Pancreas (tissue), 10 donors: ENCODE measurements at regions not wholly inside any gene's neighbourhood (a gene's known extent, or its start where the extent isn't known, plus 50 kb on each side); places are given as distances from the start of the nearest gene placed in this dataset.

ENCODE experiments used
- ATAC-seq, 4 donors: fragments of 200-7000 bp; cut with Tn5 transposase; one replicate each; pipeline versions ENCODE4 v1.8.0 to v1.9.1; 2020; ENCODE audit warnings: mild to moderate bottlenecking in 4 of 4, moderate library complexity in 4 of 4
- DNase-seq, 6 donors: peaks; one replicate each; pipeline ENCODE4 v3.0.0-alpha.2; 2020
- FAIRE-seq: peaks from 2 replicates; lab custom pipeline; 2012; peaks lifted over from hg19 to GRCh38; lab: Jason Lieb, UNC
- H3K27ac ChIP-seq, 4 donors: fragments of 200-600 bp; sonication (generic); 1 replicate in 3 of 4; 2 replicates in 1 of 4; pipeline versions ENCODE4 v1.5.0 to v1.8.0; 2020
- H3K27me3 ChIP-seq, 4 donors: fragments of 200-600 bp; one replicate each; pipeline ENCODE4 v1.8.0; 2021
- H3K36me3 ChIP-seq, 3 donors: fragments of 200-600 bp; sonication (generic) in 1 of 3; one replicate each; pipeline versions ENCODE4 v1.5.0 to v1.8.0; 2020 to 2021
- H3K4me1 ChIP-seq, 3 donors: fragments of 200-600 bp; one replicate each; pipeline ENCODE4 v1.8.0; 2021
- H3K4me3 ChIP-seq, 4 donors: fragments of 200-600 bp; sonication (generic) in 2 of 4; one replicate each; pipeline versions ENCODE4 v1.5.0 to v1.8.0; 2020 to 2021
- H3K9me3 ChIP-seq, 4 donors: fragments of 200-600 bp; one replicate each; pipeline ENCODE4 v1.8.0; 2021
- WGBS, 2 donors: extraction: QIAGEN DNeasy Blood & Tissue Kit; methylation state at CpG; one replicate each; pipeline ENCODE4 v1.1.7; 2013; 5-methylcytosine and 5-hydroxymethylcytosine counted together
- intact Hi-C, 3 donors: fragments of 100-400 bp; cut with DNase I; formaldehyde crosslinking; loops; one replicate each; pipeline versions ENCODE4 v1.11.1 to v1.14.2; 2022
- TF ChIP-seq, protein P1 (sequence below), 4 donors: fragments of 200-600 bp; sonication (generic) in 3 of 4; IDR thresholded peaks; one replicate each; pipeline versions ENCODE4 v1.5.0 to v1.8.0; 2021; ENCODE audit warnings: antibody characterized with exemption in 4 of 4
- donor health status: healthy with polysubstance abuse.
- donor health status: DM: no; HTN: no; CAD: no; lungs with moderate emphysema.
- donor health status: DM: no; HTN: no; CAD: no.
- donor health status: control.
- donor health status: control.
- donor health status: Bipolar disorder and iron deficiency.
- donor health status: DM: yes; HTN: yes; CAD: no.
- donor health status: DM: no; HTN: no; CAD: no.
- donor health status: DM: no; HTN: no; CAD: no.
- donor health status: DM: yes; HTN: yes; CAD: no.

GRCh38 chr20:43295781-43296180 is 106.1 kb upstream of the PTPRT start:
- FAIRE-seq (no peak), DNase-seq (no peak), ATAC-seq (no peak)
- intact Hi-C loops, result no loop called here
- H3K4me3 ChIP-seq, result no peak overlapping the region
- no peaks in the 10 kb centered on the region for H3K4me1 ChIP-seq
- H3K27me3 ChIP-seq, result no peaks in the 10 kb centered on the region
- H3K9me3 ChIP-seq, result no peaks in the 10 kb centered on the region
- H3K27ac ChIP-seq, result no peak overlapping the region
- WGBS, 2 donors, result 61 to 75% methylated on average over 8 of the region's 8 CpGs
- no peaks in the 10 kb centered on the region for H3K36me3 ChIP-seq
- TF ChIP-seq, protein P1, sequence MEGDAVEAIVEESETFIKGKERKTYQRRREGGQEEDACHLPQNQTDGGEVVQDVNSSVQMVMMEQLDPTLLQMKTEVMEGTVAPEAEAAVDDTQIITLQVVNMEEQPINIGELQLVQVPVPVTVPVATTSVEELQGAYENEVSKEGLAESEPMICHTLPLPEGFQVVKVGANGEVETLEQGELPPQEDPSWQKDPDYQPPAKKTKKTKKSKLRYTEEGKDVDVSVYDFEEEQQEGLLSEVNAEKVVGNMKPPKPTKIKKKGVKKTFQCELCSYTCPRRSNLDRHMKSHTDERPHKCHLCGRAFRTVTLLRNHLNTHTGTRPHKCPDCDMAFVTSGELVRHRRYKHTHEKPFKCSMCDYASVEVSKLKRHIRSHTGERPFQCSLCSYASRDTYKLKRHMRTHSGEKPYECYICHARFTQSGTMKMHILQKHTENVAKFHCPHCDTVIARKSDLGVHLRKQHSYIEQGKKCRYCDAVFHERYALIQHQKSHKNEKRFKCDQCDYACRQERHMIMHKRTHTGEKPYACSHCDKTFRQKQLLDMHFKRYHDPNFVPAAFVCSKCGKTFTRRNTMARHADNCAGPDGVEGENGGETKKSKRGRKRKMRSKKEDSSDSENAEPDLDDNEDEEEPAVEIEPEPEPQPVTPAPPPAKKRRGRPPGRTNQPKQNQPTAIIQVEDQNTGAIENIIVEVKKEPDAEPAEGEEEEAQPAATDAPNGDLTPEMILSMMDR (IDR thresholded peaks at IDR 0.05), result no peak

GRCh38 chr20:43295263-43295662 is 105.6 kb upstream of the PTPRT start:
- H3K4me3 ChIP-seq, result no peak overlapping the region
- no peak for DNase-seq
- H3K36me3 ChIP-seq, result no peaks in the 10 kb centered on the region
- no peaks in the 10 kb centered on the region for H3K4me1 ChIP-seq
- no peak for ATAC-seq
- H3K27ac ChIP-seq, result no peak overlapping the region
- H3K27me3 ChIP-seq, result no peaks in the 10 kb centered on the region
- no peaks in the 10 kb centered on the region for H3K9me3 ChIP-seq
- TF ChIP-seq, protein P1 (IDR thresholded peaks at IDR 0.05), result no peak
- intact Hi-C loops, result no loop called here
- FAIRE-seq, result no peak
- 74 to 80% methylated on average over 9 of the region's 9 CpGs for WGBS, 2 donors

- intact Hi-C loops, result no loop called here
- no peak overlapping the region for H3K4me3 ChIP-seq
- H3K27ac ChIP-seq, result no peak overlapping the region
- DNase-seq (no peak), ATAC-seq (no peak), FAIRE-seq (no peak)
- H3K27me3 ChIP-seq, result no peaks in the 10 kb centered on the region
- 65 to 78% methylated on average over 4 of the region's 4 CpGs for WGBS, 2 donors
- TF ChIP-seq, protein P1 (IDR thresholded peaks at IDR 0.05), result no peak
- H3K36me3 ChIP-seq, result no peaks in the 10 kb centered on the region
- no peaks in the 10 kb centered on the region for H3K9me3 ChIP-seq
- no peaks in the 10 kb centered on the region for H3K4me1 ChIP-seq
These were observed 104.3 kb upstream of the PTPRT start for GRCh38 chr20:43294031-43294430.

GRCh38 chr20:43293068-43293786 is 103.5 kb upstream of the PTPRT start:
- 60 to 68% methylated on average over 11 of the region's 11 CpGs for WGBS, 2 donors
- Histone ChIP-seq H3K27me3 (no peaks in the 10 kb centered on the region), H3K9me3 (no peaks in the 10 kb centered on the region), H3K36me3 (no peaks in the 10 kb centered on the region), H3K27ac (no peak overlapping the region), H3K4me3 (no peak overlapping the region), H3K4me1 (no peaks in the 10 kb centered on the region)
- ATAC-seq, result no peak
- no peak for DNase-seq
- TF ChIP-seq, protein P1 (IDR thresholded peaks at IDR 0.05), result no peak
- intact Hi-C loops, result no loop called here
- FAIRE-seq, result no peak

DNA sequence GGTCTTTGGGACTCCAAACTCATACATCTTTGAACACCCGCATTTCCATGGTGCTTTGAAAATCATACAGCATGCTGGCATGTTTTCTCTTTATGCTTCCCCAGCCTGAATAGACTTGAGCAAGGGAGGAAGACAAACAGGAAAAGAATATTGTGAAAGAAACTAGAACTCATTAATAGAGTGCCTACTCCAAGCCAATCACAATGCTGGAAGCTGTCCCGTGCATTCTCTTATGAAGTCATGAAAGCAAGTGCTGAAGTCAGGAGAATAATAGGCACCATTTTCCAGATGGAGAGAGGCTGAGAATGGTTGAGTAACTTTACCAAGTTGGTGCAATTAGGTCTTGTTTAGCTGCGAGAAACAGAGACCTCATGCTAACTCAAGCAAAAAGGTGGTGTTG is 102.5 kb upstream of the PTPRT start:
- Histone ChIP-seq H3K4me3 (no peak overlapping the region), H3K9me3 (no peaks in the 10 kb centered on the region), H3K4me1 (no peaks in the 10 kb centered on the region), H3K27me3 (no peaks in the 10 kb centered on the region), H3K36me3 (no peaks in the 10 kb centered on the region), H3K27ac (no peak overlapping the region)
- DNase-seq (no peak), ATAC-seq (no peak), FAIRE-seq (no peak)
- WGBS, 2 donors, result 64 to 70% methylated on average over 3 of the region's 3 CpGs
- intact Hi-C loops, result no loop called here
- TF ChIP-seq, protein P1 (IDR thresholded peaks at IDR 0.05), result no peak
